ENCODE measurements at regions not wholly inside any gene's neighbourhood (a gene's known extent, or its start where the extent isn't known, plus 50 kb on each side); places are given as distances from the start of the nearest gene placed in this dataset.

DNA sequence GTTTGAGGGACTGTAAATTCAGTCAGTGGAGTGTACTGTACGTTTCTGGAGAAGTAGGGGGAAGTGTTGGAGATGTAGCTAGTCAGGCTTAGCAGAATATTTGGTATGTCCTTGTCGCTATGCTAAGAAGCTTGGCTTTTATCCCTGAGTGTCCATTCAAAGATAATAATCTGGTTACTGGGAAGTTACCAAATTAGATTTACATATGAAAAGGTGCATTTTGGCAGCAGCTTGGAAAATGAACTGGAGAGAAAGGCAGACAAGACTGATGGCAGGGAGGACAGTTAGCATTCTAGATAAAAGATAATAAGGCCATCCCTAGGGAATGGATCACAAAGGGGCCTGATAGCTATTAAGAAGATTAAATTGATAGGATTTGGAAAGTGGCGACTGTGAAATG lies 58.7 kb downstream of the P2RY1 start:
- no peak for TF ChIP-seq MXD4 (CRISPR knock-in tag; IDR thresholded peaks at IDR 0.05; ENCODE audit: borderline replicate concordance)
- TF ChIP-seq NFYB (CRISPR knock-in tag; conservative IDR thresholded peaks at IDR 0.05; ENCODE audit: low read depth), result no peak
- TF ChIP-seq, protein P1, sequence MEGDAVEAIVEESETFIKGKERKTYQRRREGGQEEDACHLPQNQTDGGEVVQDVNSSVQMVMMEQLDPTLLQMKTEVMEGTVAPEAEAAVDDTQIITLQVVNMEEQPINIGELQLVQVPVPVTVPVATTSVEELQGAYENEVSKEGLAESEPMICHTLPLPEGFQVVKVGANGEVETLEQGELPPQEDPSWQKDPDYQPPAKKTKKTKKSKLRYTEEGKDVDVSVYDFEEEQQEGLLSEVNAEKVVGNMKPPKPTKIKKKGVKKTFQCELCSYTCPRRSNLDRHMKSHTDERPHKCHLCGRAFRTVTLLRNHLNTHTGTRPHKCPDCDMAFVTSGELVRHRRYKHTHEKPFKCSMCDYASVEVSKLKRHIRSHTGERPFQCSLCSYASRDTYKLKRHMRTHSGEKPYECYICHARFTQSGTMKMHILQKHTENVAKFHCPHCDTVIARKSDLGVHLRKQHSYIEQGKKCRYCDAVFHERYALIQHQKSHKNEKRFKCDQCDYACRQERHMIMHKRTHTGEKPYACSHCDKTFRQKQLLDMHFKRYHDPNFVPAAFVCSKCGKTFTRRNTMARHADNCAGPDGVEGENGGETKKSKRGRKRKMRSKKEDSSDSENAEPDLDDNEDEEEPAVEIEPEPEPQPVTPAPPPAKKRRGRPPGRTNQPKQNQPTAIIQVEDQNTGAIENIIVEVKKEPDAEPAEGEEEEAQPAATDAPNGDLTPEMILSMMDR (IDR thresholded peaks at IDR 0.05), result no peak
- TF ChIP-seq CREM (CRISPR knock-in tag; IDR thresholded peaks at IDR 0.05), result no peak
- TF ChIP-seq, protein P2, sequence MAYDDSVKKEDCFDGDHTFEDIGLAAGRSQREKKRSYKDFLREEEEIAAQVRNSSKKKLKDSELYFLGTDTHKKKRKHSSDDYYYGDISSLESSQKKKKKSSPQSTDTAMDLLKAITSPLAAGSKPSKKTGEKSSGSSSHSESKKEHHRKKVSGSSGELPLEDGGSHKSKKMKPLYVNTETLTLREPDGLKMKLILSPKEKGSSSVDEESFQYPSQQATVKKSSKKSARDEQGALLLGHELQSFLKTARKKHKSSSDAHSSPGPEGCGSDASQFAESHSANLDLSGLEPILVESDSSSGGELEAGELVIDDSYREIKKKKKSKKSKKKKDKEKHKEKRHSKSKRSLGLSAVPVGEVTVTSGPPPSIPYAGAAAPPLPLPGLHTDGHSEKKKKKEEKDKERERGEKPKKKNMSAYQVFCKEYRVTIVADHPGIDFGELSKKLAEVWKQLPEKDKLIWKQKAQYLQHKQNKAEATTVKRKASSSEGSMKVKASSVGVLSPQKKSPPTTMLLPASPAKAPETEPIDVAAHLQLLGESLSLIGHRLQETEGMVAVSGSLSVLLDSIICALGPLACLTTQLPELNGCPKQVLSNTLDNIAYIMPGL (CRISPR knock-in tag; IDR thresholded peaks at IDR 0.05), result no peak
- TF ChIP-seq, protein P3, sequence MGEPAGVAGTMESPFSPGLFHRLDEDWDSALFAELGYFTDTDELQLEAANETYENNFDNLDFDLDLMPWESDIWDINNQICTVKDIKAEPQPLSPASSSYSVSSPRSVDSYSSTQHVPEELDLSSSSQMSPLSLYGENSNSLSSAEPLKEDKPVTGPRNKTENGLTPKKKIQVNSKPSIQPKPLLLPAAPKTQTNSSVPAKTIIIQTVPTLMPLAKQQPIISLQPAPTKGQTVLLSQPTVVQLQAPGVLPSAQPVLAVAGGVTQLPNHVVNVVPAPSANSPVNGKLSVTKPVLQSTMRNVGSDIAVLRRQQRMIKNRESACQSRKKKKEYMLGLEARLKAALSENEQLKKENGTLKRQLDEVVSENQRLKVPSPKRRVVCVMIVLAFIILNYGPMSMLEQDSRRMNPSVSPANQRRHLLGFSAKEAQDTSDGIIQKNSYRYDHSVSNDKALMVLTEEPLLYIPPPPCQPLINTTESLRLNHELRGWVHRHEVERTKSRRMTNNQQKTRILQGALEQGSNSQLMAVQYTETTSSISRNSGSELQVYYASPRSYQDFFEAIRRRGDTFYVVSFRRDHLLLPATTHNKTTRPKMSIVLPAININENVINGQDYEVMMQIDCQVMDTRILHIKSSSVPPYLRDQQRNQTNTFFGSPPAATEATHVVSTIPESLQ (CRISPR knock-in tag; IDR thresholded peaks at IDR 0.05), result no peak
- TF ChIP-seq, protein P4, sequence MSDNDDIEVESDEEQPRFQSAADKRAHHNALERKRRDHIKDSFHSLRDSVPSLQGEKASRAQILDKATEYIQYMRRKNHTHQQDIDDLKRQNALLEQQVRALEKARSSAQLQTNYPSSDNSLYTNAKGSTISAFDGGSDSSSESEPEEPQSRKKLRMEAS (CRISPR knock-in tag; IDR thresholded peaks at IDR 0.05), result no peak
- TF ChIP-seq NR2C2 (CRISPR knock-in tag; IDR thresholded peaks at IDR 0.05), result no peak
- TF ChIP-seq, protein P5, sequence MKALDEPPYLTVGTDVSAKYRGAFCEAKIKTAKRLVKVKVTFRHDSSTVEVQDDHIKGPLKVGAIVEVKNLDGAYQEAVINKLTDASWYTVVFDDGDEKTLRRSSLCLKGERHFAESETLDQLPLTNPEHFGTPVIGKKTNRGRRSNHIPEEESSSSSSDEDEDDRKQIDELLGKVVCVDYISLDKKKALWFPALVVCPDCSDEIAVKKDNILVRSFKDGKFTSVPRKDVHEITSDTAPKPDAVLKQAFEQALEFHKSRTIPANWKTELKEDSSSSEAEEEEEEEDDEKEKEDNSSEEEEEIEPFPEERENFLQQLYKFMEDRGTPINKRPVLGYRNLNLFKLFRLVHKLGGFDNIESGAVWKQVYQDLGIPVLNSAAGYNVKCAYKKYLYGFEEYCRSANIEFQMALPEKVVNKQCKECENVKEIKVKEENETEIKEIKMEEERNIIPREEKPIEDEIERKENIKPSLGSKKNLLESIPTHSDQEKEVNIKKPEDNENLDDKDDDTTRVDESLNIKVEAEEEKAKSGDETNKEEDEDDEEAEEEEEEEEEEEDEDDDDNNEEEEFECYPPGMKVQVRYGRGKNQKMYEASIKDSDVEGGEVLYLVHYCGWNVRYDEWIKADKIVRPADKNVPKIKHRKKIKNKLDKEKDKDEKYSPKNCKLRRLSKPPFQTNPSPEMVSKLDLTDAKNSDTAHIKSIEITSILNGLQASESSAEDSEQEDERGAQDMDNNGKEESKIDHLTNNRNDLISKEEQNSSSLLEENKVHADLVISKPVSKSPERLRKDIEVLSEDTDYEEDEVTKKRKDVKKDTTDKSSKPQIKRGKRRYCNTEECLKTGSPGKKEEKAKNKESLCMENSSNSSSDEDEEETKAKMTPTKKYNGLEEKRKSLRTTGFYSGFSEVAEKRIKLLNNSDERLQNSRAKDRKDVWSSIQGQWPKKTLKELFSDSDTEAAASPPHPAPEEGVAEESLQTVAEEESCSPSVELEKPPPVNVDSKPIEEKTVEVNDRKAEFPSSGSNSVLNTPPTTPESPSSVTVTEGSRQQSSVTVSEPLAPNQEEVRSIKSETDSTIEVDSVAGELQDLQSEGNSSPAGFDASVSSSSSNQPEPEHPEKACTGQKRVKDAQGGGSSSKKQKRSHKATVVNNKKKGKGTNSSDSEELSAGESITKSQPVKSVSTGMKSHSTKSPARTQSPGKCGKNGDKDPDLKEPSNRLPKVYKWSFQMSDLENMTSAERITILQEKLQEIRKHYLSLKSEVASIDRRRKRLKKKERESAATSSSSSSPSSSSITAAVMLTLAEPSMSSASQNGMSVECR (CRISPR knock-in tag; IDR thresholded peaks at IDR 0.05; ENCODE audit: borderline replicate concordance), result no peak
- TF ChIP-seq TCF7 (CRISPR knock-in tag; IDR thresholded peaks at IDR 0.05; ENCODE audit: low read depth), result no peak
- no peak for TF ChIP-seq TEAD4 (CRISPR knock-in tag; IDR thresholded peaks at IDR 0.05)

Measured in WTC11 (cell line).